ENCODE measurements at regions not wholly inside any gene's neighbourhood (a gene's known extent, or its start where the extent isn't known, plus 50 kb on each side); places are given as distances from the start of the nearest gene placed in this dataset.

DNA sequence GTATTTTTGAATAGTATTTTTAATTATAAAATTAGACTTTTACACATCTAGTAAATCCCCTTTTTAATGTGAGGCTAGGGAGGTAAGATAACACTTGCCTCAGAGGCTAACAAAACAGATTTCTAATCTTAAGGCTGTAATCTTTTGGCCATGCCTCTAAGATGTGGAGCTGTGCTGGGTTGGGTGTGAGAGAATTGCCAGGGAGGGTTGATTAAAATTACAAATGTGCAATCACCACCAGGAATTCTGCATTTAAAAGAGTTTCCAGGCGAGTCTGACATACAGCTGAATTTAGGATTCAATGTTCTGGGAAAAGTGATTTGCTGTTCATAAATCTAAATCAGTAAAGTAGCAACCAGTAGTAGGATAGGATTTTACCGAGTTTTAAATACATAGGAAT, 73.3 kb downstream of the NUDT12 start:
- Histone ChIP-seq H3K27ac (ENCODE audit: low read length) (no peak overlapping the region), H2AFZ (ENCODE audit: low read depth, low read length) (no peak overlapping the region), H3K9ac (ENCODE audit: low read length) (no peak overlapping the region), H3K9me2 (ENCODE audit: insufficient read depth, low read length) (no peaks in the 10 kb centered on the region), H3K79me2 (replicated peaks; ENCODE audit: insufficient read depth, low read length) (no peaks in the 10 kb centered on the region), H3K4me3 (ENCODE audit: low read length) (no peak overlapping the region), H3K27me3 (ENCODE audit: insufficient read depth, low read depth, low read length) (no peaks in the 10 kb centered on the region), H3K4me2 (ENCODE audit: low read length) (no peak overlapping the region), H3K9me3 (ENCODE audit: low read length) (peaks cover 3% of the 10 kb centered on the region), H3K36me3 (ENCODE audit: insufficient read depth, low read length) (no peaks in the 10 kb centered on the region), H3F3A (ENCODE audit: insufficient read depth, low read length, poor library complexity, severe bottlenecking) (no peaks in the 10 kb centered on the region), H4K20me1 (ENCODE audit: insufficient read depth) (no peaks in the 10 kb centered on the region)
- TF ChIP-seq RAD21 (conservative IDR thresholded peaks at IDR 0.05) = no peak
- no peak for TF ChIP-seq MXI1 (conservative IDR thresholded peaks at IDR 0.05; ENCODE audit: poor library complexity, severe bottlenecking)
- no peak for TF ChIP-seq SMC3 (conservative IDR thresholded peaks at IDR 0.05; ENCODE audit: poor library complexity)
- no peak for TF ChIP-seq TAF1 (IDR thresholded peaks at IDR 0.05; ENCODE audit: low read depth)
- TF ChIP-seq POLR2AphosphoS5 (IDR thresholded peaks at IDR 0.05) = no peak
- TF ChIP-seq, protein P1, sequence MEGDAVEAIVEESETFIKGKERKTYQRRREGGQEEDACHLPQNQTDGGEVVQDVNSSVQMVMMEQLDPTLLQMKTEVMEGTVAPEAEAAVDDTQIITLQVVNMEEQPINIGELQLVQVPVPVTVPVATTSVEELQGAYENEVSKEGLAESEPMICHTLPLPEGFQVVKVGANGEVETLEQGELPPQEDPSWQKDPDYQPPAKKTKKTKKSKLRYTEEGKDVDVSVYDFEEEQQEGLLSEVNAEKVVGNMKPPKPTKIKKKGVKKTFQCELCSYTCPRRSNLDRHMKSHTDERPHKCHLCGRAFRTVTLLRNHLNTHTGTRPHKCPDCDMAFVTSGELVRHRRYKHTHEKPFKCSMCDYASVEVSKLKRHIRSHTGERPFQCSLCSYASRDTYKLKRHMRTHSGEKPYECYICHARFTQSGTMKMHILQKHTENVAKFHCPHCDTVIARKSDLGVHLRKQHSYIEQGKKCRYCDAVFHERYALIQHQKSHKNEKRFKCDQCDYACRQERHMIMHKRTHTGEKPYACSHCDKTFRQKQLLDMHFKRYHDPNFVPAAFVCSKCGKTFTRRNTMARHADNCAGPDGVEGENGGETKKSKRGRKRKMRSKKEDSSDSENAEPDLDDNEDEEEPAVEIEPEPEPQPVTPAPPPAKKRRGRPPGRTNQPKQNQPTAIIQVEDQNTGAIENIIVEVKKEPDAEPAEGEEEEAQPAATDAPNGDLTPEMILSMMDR (IDR thresholded peaks at IDR 0.05; ENCODE audit: poor library complexity, severe bottlenecking) = no peak
- TF ChIP-seq EP300 (conservative IDR thresholded peaks at IDR 0.05; ENCODE audit: poor library complexity, severe bottlenecking) = no peak
- TF ChIP-seq, protein P2, sequence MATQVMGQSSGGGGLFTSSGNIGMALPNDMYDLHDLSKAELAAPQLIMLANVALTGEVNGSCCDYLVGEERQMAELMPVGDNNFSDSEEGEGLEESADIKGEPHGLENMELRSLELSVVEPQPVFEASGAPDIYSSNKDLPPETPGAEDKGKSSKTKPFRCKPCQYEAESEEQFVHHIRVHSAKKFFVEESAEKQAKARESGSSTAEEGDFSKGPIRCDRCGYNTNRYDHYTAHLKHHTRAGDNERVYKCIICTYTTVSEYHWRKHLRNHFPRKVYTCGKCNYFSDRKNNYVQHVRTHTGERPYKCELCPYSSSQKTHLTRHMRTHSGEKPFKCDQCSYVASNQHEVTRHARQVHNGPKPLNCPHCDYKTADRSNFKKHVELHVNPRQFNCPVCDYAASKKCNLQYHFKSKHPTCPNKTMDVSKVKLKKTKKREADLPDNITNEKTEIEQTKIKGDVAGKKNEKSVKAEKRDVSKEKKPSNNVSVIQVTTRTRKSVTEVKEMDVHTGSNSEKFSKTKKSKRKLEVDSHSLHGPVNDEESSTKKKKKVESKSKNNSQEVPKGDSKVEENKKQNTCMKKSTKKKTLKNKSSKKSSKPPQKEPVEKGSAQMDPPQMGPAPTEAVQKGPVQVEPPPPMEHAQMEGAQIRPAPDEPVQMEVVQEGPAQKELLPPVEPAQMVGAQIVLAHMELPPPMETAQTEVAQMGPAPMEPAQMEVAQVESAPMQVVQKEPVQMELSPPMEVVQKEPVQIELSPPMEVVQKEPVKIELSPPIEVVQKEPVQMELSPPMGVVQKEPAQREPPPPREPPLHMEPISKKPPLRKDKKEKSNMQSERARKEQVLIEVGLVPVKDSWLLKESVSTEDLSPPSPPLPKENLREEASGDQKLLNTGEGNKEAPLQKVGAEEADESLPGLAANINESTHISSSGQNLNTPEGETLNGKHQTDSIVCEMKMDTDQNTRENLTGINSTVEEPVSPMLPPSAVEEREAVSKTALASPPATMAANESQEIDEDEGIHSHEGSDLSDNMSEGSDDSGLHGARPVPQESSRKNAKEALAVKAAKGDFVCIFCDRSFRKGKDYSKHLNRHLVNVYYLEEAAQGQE (IDR thresholded peaks at IDR 0.05; ENCODE audit: borderline replicate concordance) = no peak
- TF ChIP-seq EZH2 (IDR thresholded peaks at IDR 0.05; ENCODE audit: borderline replicate concordance, insufficient read depth, low read length, poor library complexity, severe bottlenecking) = no peak

DNA sequence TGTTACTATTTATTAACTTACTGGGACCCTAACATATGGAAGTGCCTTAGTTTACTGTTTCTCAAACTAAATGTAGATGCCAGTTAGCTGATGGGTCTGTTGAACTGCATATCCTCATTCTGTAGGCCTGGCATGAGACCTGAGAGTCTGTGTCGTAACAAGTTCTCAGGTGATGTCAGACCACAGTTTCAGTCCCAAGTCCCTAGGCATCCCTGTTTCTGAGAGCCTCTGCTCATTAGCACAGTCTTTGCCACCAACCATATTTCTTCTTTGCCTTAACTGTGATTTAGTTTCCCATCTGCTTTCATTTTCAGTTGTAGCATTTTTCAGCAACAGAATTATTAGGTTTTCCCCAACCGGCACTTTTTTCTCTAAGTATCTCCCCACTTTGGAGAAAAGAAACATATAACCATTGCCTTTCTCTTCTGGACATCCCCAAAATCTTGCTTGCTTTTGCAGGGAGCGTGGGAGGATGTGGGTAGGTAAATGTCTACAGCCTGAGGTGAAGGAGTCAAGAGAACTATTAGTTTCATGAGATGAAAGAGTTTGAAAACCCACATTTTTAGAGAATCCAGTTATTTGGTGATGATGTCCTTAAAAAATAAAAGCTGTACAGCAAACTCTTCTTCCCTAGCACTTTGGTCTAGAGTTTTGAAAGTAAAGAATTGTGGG, 74.6 kb downstream of the NUDT12 start:
- no peaks in the 10 kb centered on the region for H3F3A ChIP-seq (ENCODE audit: insufficient read depth, low read length, poor library complexity, severe bottlenecking)
- H3K27me3 ChIP-seq (ENCODE audit: insufficient read depth, low read depth, low read length) = no peaks in the 10 kb centered on the region
- H3K4me3 ChIP-seq (ENCODE audit: low read length) = no peak overlapping the region
- no peak overlapping the region for H3K4me2 ChIP-seq (ENCODE audit: low read length)
- no peak for TF ChIP-seq SMC3 (conservative IDR thresholded peaks at IDR 0.05; ENCODE audit: poor library complexity)
- TF ChIP-seq, protein P1 (IDR thresholded peaks at IDR 0.05; ENCODE audit: poor library complexity, severe bottlenecking) = no peak
- TF ChIP-seq RAD21 (conservative IDR thresholded peaks at IDR 0.05) = no peak
- TF ChIP-seq, protein P2 (IDR thresholded peaks at IDR 0.05; ENCODE audit: borderline replicate concordance) = no peak
- no peak for TF ChIP-seq POLR2AphosphoS5 (IDR thresholded peaks at IDR 0.05)
- TF ChIP-seq EP300 (conservative IDR thresholded peaks at IDR 0.05; ENCODE audit: poor library complexity, severe bottlenecking) = no peak
- no peak for TF ChIP-seq EZH2 (IDR thresholded peaks at IDR 0.05; ENCODE audit: borderline replicate concordance, insufficient read depth, low read length, poor library complexity, severe bottlenecking)
- no peak for TF ChIP-seq MXI1 (conservative IDR thresholded peaks at IDR 0.05; ENCODE audit: poor library complexity, severe bottlenecking)
- TF ChIP-seq TAF1 (IDR thresholded peaks at IDR 0.05; ENCODE audit: low read depth) = no peak
- H4K20me1 ChIP-seq (ENCODE audit: insufficient read depth) = no peaks in the 10 kb centered on the region
- no peak overlapping the region for H3K27ac ChIP-seq (ENCODE audit: low read length)
- H3K9ac ChIP-seq (ENCODE audit: low read length) = no peak overlapping the region
- H3K9me2 ChIP-seq (ENCODE audit: insufficient read depth, low read length) = no peaks in the 10 kb centered on the region
- no peaks in the 10 kb centered on the region for H3K79me2 ChIP-seq (replicated peaks; ENCODE audit: insufficient read depth, low read length)
- no peaks in the 10 kb centered on the region for H3K9me3 ChIP-seq (ENCODE audit: low read length)
- H3K36me3 ChIP-seq (ENCODE audit: insufficient read depth, low read length) = no peaks in the 10 kb centered on the region
- H2AFZ ChIP-seq (ENCODE audit: low read depth, low read length) = no peak overlapping the region
